Breast epithelium (tissue), 3 donors: ENCODE measurements at regions not wholly inside any gene's neighbourhood (a gene's known extent, or its start where the extent isn't known, plus 50 kb on each side); places are given as distances from the start of the nearest gene placed in this dataset.

Experiments used
- CTCF ChIP-seq, 3 donors: fragments of 450-650 bp; IDR thresholded peaks; one replicate each; pipeline ENCODE4 v1.5.1; 2016 to 2017; ENCODE audit warnings: antibody characterized with exemption in 3 of 3, mild to moderate bottlenecking in 3 of 3, moderate library complexity in 3 of 3
- POLR2A ChIP-seq: fragments of 450-650 bp; IDR thresholded peaks from one replicate; pipeline ENCODE4 v1.6.1; 2016; ENCODE audit warnings: antibody characterized with exemption, mild to moderate bottlenecking, moderate library complexity
- POLR2AphosphoS5 ChIP-seq, 3 donors: sonication (generic); formaldehyde crosslinking; IDR thresholded peaks; one replicate each; pipeline ENCODE4 v1.6.1; 2017; ENCODE audit warnings: antibody characterized with exemption in 3 of 3

GRCh38 chr4:43757147-43757546 is 691.5 kb downstream of the KCTD8 start:
- TF ChIP-seq CTCF (IDR thresholded peaks at IDR 0.05) = no peak
- TF ChIP-seq POLR2A = no peak
- no peak for TF ChIP-seq POLR2AphosphoS5 (IDR thresholded peaks at IDR 0.05)
